GM12874 (cell line): ENCODE measurements at regions not wholly inside any gene's neighbourhood (a gene's known extent, or its start where the extent isn't known, plus 50 kb on each side); places are given as distances from the start of the nearest gene placed in this dataset.
A peak's percentile ranks its signal among the peaks of the same experiment; 100 is the strongest.

ENCODE experiments used
- CTCF ChIP-seq: IDR thresholded peaks from 2 replicates; pipeline ENCODE4 v1.5.1; 2011; ENCODE audit warnings: low read depth, mild to moderate bottlenecking, control low read depth, low read length, moderate library complexity; ENCODE audit not compliant: insufficient read depth

- no peak for TF ChIP-seq CTCF
Observed at GRCh38 chr6:55974688-55975087, 99.3 kb upstream of the BMP5 start.

GRCh38 chr6:55972091-55972490 lies 96.7 kb upstream of the BMP5 start:
- no peak for TF ChIP-seq CTCF

GRCh38 chr6:55969526-55969925 lies 94.1 kb upstream of the BMP5 start:
- no peak for TF ChIP-seq CTCF

GRCh38 chr6:55968926-55969325 lies 93.5 kb upstream of the BMP5 start:
- no peak for TF ChIP-seq CTCF

GRCh38 chr6:55964136-55964535 lies 88.7 kb upstream of the BMP5 start:
- TF ChIP-seq CTCF: no peak

- TF ChIP-seq CTCF: peak; percentile 23; the same call in 1 of the 2 replicates
Observed at GRCh38 chr6:55963301-55963700, 87.9 kb upstream of the BMP5 start.

GRCh38 chr6:55960344-55960743 lies 85.0 kb upstream of the BMP5 start:
- TF ChIP-seq CTCF: no peak

- TF ChIP-seq CTCF: no peak
Observed at GRCh38 chr6:55958790-55959189, 83.4 kb upstream of the BMP5 start.
